GM12873 (cell line): ENCODE measurements at regions not wholly inside any gene's neighbourhood (a gene's known extent, or its start where the extent isn't known, plus 50 kb on each side); places are given as distances from the start of the nearest gene placed in this dataset.

Experiments
- TF ChIP-seq, protein P1 (sequence below): IDR thresholded peaks from 2 replicates; pipeline ENCODE4 v1.5.1; 2012; ENCODE audit warnings: low read depth, mild to moderate bottlenecking, moderate library complexity, low read length, control low read depth; ENCODE audit not compliant: insufficient read depth; ENCODE audit errors: missing control alignments

DNA sequence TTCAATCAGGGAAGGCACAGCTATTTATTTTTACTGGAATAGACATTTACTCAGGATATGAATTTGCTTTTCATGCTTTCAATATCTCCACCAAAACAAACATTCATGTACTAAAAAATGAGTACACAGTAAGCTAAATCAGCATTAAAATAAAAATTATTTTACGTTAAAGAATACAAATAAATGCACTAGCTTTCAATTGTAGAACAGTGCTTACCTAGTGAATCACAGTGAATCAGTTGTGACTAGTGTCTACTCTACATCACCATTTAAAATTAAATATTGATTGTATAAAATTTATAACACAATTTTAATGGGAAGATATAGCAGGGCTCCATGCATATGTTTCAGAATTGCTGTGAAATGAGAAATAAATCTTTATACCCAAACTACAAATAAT, 929.6 kb upstream of the ATXN8OS start:
- TF ChIP-seq, protein P1, sequence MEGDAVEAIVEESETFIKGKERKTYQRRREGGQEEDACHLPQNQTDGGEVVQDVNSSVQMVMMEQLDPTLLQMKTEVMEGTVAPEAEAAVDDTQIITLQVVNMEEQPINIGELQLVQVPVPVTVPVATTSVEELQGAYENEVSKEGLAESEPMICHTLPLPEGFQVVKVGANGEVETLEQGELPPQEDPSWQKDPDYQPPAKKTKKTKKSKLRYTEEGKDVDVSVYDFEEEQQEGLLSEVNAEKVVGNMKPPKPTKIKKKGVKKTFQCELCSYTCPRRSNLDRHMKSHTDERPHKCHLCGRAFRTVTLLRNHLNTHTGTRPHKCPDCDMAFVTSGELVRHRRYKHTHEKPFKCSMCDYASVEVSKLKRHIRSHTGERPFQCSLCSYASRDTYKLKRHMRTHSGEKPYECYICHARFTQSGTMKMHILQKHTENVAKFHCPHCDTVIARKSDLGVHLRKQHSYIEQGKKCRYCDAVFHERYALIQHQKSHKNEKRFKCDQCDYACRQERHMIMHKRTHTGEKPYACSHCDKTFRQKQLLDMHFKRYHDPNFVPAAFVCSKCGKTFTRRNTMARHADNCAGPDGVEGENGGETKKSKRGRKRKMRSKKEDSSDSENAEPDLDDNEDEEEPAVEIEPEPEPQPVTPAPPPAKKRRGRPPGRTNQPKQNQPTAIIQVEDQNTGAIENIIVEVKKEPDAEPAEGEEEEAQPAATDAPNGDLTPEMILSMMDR = no peak

DNA sequence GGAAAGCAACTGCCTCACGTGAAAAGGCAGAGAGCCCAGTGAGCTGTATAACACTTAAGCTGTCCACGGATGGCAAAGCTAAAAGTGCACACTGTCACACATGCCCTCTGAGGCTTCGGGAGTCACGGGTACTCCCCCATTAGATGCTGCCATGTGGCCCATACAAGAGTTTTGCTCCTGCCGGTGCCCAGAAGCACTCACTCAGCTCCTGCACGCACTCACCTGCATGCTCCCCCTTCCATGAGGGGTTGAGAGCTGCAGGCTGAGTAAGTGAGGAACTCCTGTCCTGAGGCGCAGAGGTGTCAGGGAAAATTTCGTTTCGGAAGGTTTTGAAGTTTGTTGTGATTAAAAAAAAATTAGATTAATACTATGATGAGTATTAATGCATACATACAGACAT, 939.2 kb upstream of the ATXN8OS start:
- TF ChIP-seq, protein P1 = no peak

DNA sequence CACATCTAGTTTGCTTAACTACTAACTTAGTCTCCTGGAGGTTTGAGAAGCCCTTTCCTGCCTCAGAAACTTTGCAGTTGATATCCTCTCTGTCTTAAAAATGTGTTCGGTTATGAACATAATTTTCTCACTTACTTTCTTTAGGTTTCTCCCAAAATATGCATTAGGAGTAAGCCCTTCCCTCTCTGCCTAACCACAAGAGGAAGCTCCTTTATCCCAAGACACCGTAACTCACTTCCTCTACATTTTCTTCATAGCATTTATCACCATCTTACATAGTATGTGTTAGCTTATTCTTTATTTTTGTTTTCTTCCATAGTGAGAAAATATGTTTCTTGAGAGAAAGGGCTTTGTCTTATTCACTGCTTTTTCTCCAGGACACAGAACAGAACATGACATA, 952.5 kb upstream of the ATXN8OS start:
- TF ChIP-seq, protein P1 = no peak

DNA sequence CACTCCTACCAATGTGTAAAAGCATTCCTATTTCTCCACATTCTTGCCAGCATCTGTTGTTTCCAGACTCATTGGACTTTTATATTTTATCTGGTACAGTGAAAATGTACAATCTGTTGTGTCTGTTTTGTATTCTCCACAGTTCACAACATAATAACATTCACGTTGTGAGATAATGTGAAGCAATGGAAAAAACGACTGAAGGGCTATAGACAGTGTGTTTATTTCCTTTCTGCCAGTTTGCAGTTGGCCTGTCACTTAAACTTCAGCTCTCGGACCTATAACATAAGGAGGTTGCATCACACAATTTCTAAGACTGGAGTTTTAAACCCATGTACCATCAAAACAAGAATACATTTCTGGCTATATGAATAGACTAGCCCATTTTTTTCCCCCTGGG, 965.5 kb upstream of the ATXN8OS start:
- TF ChIP-seq, protein P1 = no peak

DNA sequence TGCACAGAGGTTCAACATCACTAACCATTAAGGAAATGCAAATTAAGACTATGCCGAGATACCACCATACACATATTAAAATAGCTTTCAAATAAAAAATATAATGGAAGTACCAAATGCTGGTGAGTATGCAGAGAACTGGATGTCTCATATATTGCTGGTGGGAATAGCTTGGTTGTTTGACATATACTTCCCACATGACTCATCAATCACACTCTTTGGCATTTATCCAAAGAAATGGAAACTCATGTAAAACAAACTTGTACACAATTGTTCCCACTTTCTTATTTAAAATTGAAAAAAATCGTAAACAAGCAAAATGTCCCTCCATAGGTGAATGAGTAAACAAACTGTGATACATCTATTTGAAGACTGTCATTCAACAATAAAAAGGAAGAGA, 982.6 kb upstream of the ATXN8OS start:
- TF ChIP-seq, protein P1 = no peak

DNA sequence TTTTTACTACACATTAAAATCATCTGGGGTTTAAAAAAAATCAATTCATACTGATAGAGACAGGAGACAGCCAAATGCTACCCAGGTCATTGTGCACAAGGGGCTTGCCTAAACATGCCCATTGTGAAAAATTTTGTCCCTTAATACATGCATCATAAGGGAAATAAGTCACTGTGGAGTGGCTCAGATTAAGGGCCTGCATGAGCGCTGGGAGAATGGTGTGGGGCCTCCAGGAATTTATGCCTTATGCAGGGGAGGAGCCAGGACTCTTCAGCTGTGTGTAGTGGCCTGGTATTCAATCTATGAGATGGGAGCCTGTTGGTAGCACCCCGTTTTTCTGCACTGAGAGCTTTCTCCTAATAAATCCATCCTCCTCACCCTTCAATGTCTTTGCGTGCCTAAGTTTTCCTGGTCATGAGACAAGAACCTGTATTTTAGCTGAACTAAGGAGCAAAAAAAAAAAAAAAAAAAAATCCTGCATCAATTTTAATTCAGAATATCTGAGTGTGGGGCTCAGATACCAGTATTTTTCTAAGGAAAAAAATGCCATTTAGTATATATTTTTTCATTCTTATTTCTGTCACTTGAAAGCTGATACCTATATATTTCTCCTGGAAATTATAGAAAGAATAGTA, 997.6 kb upstream of the ATXN8OS start:
- TF ChIP-seq, protein P1 = no peak

DNA sequence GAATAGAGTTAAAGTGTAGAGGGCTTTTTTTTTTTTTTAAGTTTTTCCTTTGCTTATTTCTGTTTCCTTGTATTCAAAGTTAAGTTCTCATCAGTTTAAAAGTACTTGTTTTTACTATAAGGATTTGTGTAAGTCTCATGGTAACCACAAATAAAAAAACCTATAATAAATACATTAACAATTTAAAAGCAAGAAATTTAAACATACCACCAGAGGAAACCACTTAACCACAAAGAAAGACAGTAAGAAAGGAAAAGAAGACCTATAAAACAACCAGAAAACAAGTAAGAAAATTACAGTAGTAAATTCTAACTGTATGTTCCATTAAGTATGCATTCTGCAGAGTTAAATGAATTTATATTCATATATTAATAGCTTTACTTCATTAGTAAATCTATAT, 999.1 kb upstream of the ATXN8OS start:
- TF ChIP-seq, protein P1 = no peak
